ENCODE measurements at regions not wholly inside any gene's neighbourhood (a gene's known extent, or its start where the extent isn't known, plus 50 kb on each side); places are given as distances from the start of the nearest gene placed in this dataset.

GRCh38 chr3:182233405-182233804, 521.7 kb downstream of the SOX2 start:
- no peak for ATAC-seq
- DNase-seq = no peak
- intact Hi-C loops (cut with DNase I, micrococcal nuclease) = no loop called here

DNA sequence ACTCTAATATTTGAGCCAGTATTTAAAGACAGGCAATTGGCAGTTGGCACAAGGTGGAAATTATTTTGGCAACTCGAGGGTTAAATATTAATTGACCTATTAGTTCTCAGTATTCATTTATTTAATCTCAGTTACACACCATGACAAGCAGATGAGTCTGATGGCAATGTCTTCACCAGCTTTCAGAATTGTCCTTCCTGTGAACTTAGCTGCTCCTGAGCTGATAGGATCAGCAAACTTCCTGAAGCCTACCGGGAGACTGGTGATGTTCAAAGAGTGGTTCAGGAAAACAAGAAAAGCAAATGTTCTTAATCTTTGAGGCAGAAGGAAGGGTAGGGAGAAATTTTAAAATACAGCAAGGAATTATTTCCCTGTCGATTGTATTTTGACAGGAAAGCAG, 522.2 kb downstream of the SOX2 start:
- DNase-seq = no peak
- no peak for ATAC-seq
- intact Hi-C loops (cut with DNase I, micrococcal nuclease) = no loop called here

DNA sequence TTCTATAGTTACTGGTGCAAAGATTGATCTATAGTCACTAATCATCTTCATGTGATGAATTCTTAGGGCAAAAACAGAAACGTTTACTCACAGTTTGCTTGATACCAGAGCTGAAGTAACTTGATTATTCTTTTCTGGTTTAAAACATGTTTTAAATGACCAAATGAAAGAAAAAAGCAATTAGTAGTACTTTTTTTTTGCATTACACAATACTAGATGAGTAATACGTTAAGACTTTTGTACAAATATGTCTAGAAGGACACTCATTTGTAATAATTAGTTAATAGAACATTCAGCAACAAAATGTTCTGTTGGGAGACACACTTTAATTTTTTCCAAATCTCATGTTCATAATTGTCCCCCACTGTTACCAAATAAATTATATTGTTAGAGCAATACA, 523.2 kb downstream of the SOX2 start:
- DNase-seq (no peak), ATAC-seq (no peak)
- intact Hi-C loops (cut with DNase I, micrococcal nuclease) = no loop called here

- no peak for DNase-seq
- intact Hi-C loops (cut with DNase I, micrococcal nuclease) = no loop called here
These were observed 523.8 kb downstream of the SOX2 start for GRCh38 chr3:182235504-182235903.

DNA sequence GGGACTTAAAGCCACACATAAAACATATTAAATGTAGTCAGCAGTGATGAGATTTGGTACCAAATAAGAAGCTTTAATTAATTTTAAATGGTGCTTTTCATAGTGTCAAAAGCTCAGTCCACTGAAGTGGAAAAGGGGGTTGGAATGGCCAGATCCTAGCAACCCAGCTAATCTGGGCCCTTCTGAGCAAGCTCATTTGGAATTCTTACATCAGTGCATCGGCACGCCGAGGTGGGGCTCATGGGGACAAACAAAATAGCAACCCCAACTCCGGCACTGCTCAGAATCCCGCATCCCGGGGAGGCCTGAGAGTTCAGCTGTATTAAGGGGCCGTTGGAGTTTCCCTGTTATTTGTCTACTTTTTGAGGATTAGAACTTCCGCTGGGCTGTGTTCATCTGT, 526.4 kb downstream of the SOX2 start:
- intact Hi-C loops (cut with DNase I, micrococcal nuclease) = no loop called here
- DNase-seq = no peak
- no peak for ATAC-seq

More at GRCh38 chr3:182235504-182235903, 523.8 kb downstream of the SOX2 start:
- no peak for ATAC-seq

DNA sequence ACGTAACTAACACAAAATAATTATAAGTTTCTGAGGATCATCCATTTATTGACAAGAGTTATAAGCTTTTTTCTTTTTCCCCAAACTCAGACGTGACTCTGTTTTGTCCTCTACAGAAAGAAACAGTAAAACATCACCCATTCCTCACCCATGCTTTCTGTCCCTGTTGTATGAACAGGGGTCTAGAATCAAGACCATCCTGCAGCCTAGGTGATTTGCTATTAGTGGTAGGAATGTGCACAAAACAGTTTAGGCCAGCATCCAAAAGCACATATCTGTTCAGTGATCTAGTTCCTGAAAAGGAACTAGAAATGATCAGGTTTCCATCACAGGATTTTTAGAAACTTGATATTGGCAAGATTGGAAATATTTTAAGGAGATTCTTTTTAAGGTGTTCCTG, 527.6 kb downstream of the SOX2 start:
- intact Hi-C loops (cut with DNase I, micrococcal nuclease) = no loop called here
- DNase-seq (no peak), ATAC-seq (no peak)

- intact Hi-C loops (cut with DNase I, micrococcal nuclease) = no loop called here
- ATAC-seq (no peak), DNase-seq (no peak)
These were observed 528.7 kb downstream of the SOX2 start for GRCh38 chr3:182240474-182240873.

DNA sequence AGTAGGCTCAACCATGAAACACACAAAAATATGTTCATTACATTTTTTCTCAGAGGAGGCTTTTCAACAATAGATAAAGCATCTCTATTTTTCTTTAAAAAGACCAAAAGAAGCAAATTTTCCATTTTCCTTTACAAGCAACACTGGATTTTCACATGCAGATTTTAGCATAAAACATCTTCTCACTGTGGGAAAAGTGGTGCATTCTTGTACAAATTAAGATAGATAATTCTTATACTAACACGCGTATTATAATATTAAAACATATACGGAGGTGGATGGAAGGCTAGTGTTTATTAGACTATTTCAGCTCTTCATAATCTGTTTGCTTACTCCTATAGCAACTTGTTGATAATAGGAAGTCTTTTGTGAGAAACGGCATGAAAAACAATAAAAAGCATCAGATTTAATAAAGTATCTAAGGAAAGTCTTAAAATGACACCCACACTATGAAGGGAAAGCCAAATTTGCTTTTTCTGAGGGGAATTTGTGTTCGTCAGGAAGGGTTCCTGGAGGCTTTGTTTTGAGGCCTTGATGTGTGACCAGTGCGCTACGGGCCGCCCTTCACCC, 529.6 kb downstream of the SOX2 start:
- DNase-seq (no peak), ATAC-seq (no peak)
- intact Hi-C loops (cut with DNase I, micrococcal nuclease) = no loop called here

GRCh38 chr3:182241766-182242488, 530.2 kb downstream of the SOX2 start:
- DNase-seq = no peak

GRCh38 chr3:182242489-182242942, 530.8 kb downstream of the SOX2 start:
- ATAC-seq = no peak
- intact Hi-C loops (cut with DNase I, micrococcal nuclease) = no loop called here
- DNase-seq = no peak

More at GRCh38 chr3:182241766-182242488, 530.2 kb downstream of the SOX2 start:
- ATAC-seq = no peak
- intact Hi-C loops (cut with DNase I, micrococcal nuclease) = no loop called here

GRCh38 chr3:182243625-182244024, 531.9 kb downstream of the SOX2 start:
- ATAC-seq (no peak), DNase-seq (no peak)
- intact Hi-C loops (cut with DNase I, micrococcal nuclease) = no loop called here

DNA sequence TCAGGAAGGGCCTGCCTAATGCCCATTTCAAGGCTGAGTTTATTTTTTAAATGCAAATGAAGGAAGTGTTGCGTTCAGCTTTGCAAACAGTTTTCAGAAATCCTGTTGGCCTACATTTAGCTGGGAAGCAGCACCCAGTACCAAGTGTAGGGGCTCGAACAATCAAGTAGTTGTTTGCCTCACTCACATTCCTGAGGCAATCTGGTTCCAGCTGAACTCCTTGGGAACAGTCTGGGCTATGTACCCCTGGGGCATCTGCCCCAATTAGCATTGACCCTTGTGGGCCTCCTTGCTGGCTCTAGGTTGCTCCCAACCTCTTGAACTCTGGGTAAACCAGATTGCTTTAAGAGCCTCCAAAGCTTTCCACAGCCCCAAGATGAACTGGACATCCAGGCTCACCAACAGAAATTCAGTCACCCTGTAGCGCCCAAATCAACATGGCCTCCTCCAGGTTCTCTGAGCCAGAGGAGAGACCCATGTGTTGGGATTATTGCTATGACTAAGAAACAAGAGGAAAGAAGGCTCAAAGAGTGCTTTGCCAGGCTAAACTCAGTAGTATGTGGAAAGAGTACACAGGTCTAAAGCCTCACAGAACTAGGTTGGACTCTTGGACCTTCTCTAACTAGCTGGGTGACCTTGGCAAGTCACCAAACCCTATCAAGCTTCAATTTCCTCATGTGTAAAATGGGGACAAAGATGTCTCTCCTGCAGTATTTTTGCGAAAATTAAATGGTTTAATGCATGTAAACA, 532.7 kb downstream of the SOX2 start:
- peak; percentile 86 for ATAC-seq
- intact Hi-C loops (cut with DNase I, micrococcal nuclease) = no loop called here
- peak in 1 of 2 donors; percentile 6 for DNase-seq

- no peak for ATAC-seq
- intact Hi-C loops (cut with DNase I, micrococcal nuclease) = no loop called here
- no peak for DNase-seq
These were observed 533.3 kb downstream of the SOX2 start for GRCh38 chr3:182245059-182245458.

GRCh38 chr3:182246870-182247269, 535.1 kb downstream of the SOX2 start:
- ATAC-seq = no peak
- no peak for DNase-seq
- intact Hi-C loops (cut with DNase I, micrococcal nuclease) = no loop called here

GRCh38 chr3:182248349-182248880, 536.7 kb downstream of the SOX2 start:
- intact Hi-C loops (cut with DNase I, micrococcal nuclease) = no loop called here
- ATAC-seq (peak; percentile 36), DNase-seq (peak in 1 of 2 donors; percentile 5)

- intact Hi-C loops (cut with DNase I, micrococcal nuclease) = no loop called here
- ATAC-seq = no peak
- DNase-seq = no peak
These were observed 540.5 kb upstream of the ATP11B start for GRCh38 chr3:182252802-182253201.

DNA sequence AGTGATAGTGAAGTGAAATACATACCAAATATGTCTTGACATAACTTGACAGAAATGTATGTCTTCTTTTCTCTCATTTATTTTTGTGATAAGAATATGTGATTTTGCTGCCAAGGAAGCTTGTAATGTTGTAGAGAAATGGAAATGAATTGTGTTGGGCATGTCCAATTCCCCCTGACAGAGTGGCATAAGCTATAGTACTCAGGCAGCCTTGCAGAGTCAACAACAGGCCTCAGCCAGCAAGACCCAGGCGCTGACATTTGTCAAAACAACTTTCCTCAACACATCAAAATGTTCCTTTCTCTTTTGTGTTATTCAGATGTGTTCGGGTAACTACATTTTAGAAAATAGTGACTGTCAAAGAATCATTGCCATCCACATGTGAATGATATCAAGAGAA, 538.1 kb upstream of the ATP11B start:
- DNase-seq (no peak), ATAC-seq (no peak)
- intact Hi-C loops (cut with DNase I, micrococcal nuclease) = loop anchor here in 1 of 2 donors (5.0 kb wide), 1 partner anchor 543 kb away; the partner anchor contains the start of gene SOX2

GRCh38 chr3:182257361-182257760, 535.9 kb upstream of the ATP11B start:
- no peak for DNase-seq
- intact Hi-C loops (cut with DNase I, micrococcal nuclease) = loop anchor here in 1 of 2 donors (5.0 kb wide), 1 partner anchor 545 kb away; the partner anchor contains the start of gene SOX2
- ATAC-seq = no peak

- no peak for DNase-seq
- ATAC-seq = peak; percentile 56
- intact Hi-C loops (cut with DNase I, micrococcal nuclease) = loop anchor here in 1 of 2 donors (5.0 kb wide), 1 partner anchor 546 kb away; the partner anchor contains the start of gene SOX2
These were observed 534.6 kb upstream of the ATP11B start for GRCh38 chr3:182258538-182259177.

Measured in left colon (tissue), 2 donors.